ENCODE measurements at regions not wholly inside any gene's neighbourhood (a gene's known extent, or its start where the extent isn't known, plus 50 kb on each side); places are given as distances from the start of the nearest gene placed in this dataset.

GRCh38 chr3:25362118-25362517 is 65.9 kb upstream of the RARB start:
- H3K9ac ChIP-seq (ENCODE audit: low read depth, low read length) = no peak overlapping the region
- no peak overlapping the region for H2BK5ac ChIP-seq (ENCODE audit: low read depth, low read length, poor library complexity, severe bottlenecking)
- no peaks in the 10 kb centered on the region for H3K9me1 ChIP-seq (ENCODE audit: insufficient read depth, low read length)
- DNase-seq (no peak), ATAC-seq (ENCODE audit: low read depth) (no peak)
- WGBS, 2 experiments (ENCODE audit: extremely low coverage in 2 of 2, insufficient read length in 1 of 2) = 100% methylated on average over 3 of the region's 7 CpGs; no CpG with 5 or more reads in 1 of the 2 experiments
- H3K23ac ChIP-seq (ENCODE audit: low read depth, low read length) = no peak overlapping the region
- H3K79me1 ChIP-seq (ENCODE audit: low read depth in 1 of 2, low read length in 2 of 2) = no peaks in the 10 kb centered on the region
- no peak overlapping the region for H4K5ac ChIP-seq (ENCODE audit: low read depth, low read length)
- no peak overlapping the region for H3K4me2 ChIP-seq (ENCODE audit: low read depth, low read length)
- H3K4me1 ChIP-seq (ENCODE audit: control insufficient read depth, insufficient read depth, low read length) = no peaks in the 10 kb centered on the region
- no peak overlapping the region for H3K56ac ChIP-seq (ENCODE audit: extremely low read depth, insufficient read depth, low read length)
- H2BK120ac ChIP-seq (ENCODE audit: low read depth, low read length) = no peak overlapping the region
- no peak for TF ChIP-seq CTCF (conservative IDR thresholded peaks at IDR 0.05; ENCODE audit: low read depth, low read length)
- no peak for TF ChIP-seq RCOR1 (IDR thresholded peaks at IDR 0.05; ENCODE audit: insufficient replicate concordance, low read length)
- no peak for TF ChIP-seq CHD1 (IDR thresholded peaks at IDR 0.05; ENCODE audit: low read depth, low read length)
- no peak for TF ChIP-seq CEBPB (IDR thresholded peaks at IDR 0.05; ENCODE audit: low read depth, low read length)
- no peak for TF ChIP-seq BHLHE40 (IDR thresholded peaks at IDR 0.05; ENCODE audit: low read depth, low read length)
- TF ChIP-seq NFE2L2 (IDR thresholded peaks at IDR 0.05; ENCODE audit: low read depth, low read length) = no peak
- TF ChIP-seq POLR2A (IDR thresholded peaks at IDR 0.05; ENCODE audit: low read depth, low read length) = no peak
- no peak for TF ChIP-seq MAZ (IDR thresholded peaks at IDR 0.05; ENCODE audit: borderline replicate concordance, low read depth, low read length)
- no peak for TF ChIP-seq SMC3 (IDR thresholded peaks at IDR 0.05; ENCODE audit: low read depth, low read length)
- TF ChIP-seq MXI1 (IDR thresholded peaks at IDR 0.05; ENCODE audit: borderline replicate concordance, low read depth, low read length) = no peak
- no peak for TF ChIP-seq RAD21 (IDR thresholded peaks at IDR 0.05; ENCODE audit: low read length)
- no peak for TF ChIP-seq MAFK (IDR thresholded peaks at IDR 0.05; ENCODE audit: low read depth, low read length)
- TF ChIP-seq ELK1 (IDR thresholded peaks at IDR 0.05; ENCODE audit: borderline replicate concordance, low read depth, low read length) = no peak
- no peak for TF ChIP-seq RFX5 (IDR thresholded peaks at IDR 0.05; ENCODE audit: low read depth, low read length)
- no peak for TF ChIP-seq FOS (IDR thresholded peaks at IDR 0.05; ENCODE audit: low read depth, low read length)
- TF ChIP-seq USF2 (IDR thresholded peaks at IDR 0.05; ENCODE audit: low read depth, low read length) = no peak
- H3K36me3 ChIP-seq (ENCODE audit: control insufficient read depth, insufficient read depth, low read length) = no peaks in the 10 kb centered on the region
- H3K27ac ChIP-seq (ENCODE audit: insufficient read depth, low read length) = no peak overlapping the region
- no peak overlapping the region for H2BK20ac ChIP-seq (ENCODE audit: low read depth, low read length)
- dilution Hi-C loops (cut with HindIII; ENCODE audit: low sequenced_read_pairs, unreplicated experiment) (no loop called here), in situ Hi-C loops (cut with MboI; ENCODE audit: low sequenced_read_pairs) (no loop called here), intact Hi-C loops (cut with micrococcal nuclease) (no loop called here)
- H2AK5ac ChIP-seq (ENCODE audit: low read depth, low read length) = no peak overlapping the region
- H2AFZ ChIP-seq (replicated peaks; ENCODE audit: low read length, poor library complexity) = no peak overlapping the region
- no peaks in the 10 kb centered on the region for H4K20me1 ChIP-seq (ENCODE audit: insufficient read depth, low read length)
- no TSS peak for BruUV-seq (replicated peaks)
- no peaks in the 10 kb centered on the region for H3K27me3 ChIP-seq (ENCODE audit: control insufficient read depth, insufficient read depth, low read length)
- H3K9me3 ChIP-seq (ENCODE audit: control insufficient read depth, insufficient read depth, low read length) = no peaks in the 10 kb centered on the region; the same call in 1 of the 2 replicates
- ChIA-PET CTCF (no interaction called here), POLR2A (ENCODE audit: unreplicated experiment) (no interaction called here)
- H3K18ac ChIP-seq (ENCODE audit: low read depth, low read length) = no peak overlapping the region
- H2BK15ac ChIP-seq (ENCODE audit: low read depth, low read length) = no peak overlapping the region
- H4K91ac ChIP-seq (ENCODE audit: insufficient read depth, low read depth, low read length) = no peak overlapping the region
- H3K4me3 ChIP-seq (ENCODE audit: insufficient read depth, low read depth, low read length) = no peak overlapping the region
- H3K4ac ChIP-seq (ENCODE audit: low read depth, low read length) = no peak overlapping the region
- no peak overlapping the region for H4K8ac ChIP-seq (ENCODE audit: low read depth in 2 of 2, low read length in 2 of 2)
- no peak overlapping the region for H2AK9ac ChIP-seq (replicated peaks; ENCODE audit: low read depth, low read length, poor library complexity)
- no peak overlapping the region for H3K14ac ChIP-seq (replicated peaks; ENCODE audit: low read depth, low read length)
